GM18511 (cell line): ENCODE measurements at regions not wholly inside any gene's neighbourhood (a gene's known extent, or its start where the extent isn't known, plus 50 kb on each side); places are given as distances from the start of the nearest gene placed in this dataset.

Source experiments
- ATAC-seq: cut with Tn5 transposase; IDR thresholded peaks from one replicate; pipeline ENCODE4 v1.9.1; 2021; ENCODE audit warnings: mild to moderate bottlenecking, moderate library complexity; ENCODE audit not compliant: unreplicated experiment

GRCh38 chr12:105783983-105784947 is 354.5 kb downstream of the NUAK1 start:
- ATAC-seq = peak; percentile 75

- ATAC-seq = no peak
Measured at GRCh38 chr12:105793421-105793820, 345.3 kb downstream of the NUAK1 start.

DNA sequence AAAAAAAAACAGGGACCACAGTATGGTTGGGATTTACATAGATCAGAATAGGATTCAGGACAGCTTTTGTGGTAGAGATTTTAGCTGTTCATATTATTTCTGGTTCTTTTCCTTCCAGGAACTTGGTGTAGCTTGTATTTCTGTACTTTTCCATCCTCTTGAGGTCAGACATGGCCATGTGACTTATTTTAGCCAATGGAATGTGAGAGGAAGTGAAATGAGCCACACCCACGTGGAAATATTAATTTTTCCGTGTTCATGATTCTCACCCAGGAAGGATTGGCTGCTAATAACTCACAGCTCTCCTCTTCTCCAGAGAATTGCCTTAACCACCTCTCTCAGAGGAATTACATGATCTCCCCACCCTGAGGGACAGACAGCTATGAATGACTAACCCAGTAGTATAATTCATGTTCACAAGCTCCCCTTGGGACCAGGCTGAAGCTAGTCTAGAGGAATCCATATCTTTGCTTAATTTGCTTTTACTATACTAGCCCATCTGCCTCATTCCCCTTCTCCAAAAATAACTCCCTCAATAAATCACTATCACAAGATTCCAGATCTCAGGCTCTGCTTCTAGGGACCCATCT is 340.4 kb downstream of the NUAK1 start:
- no peak for ATAC-seq

GRCh38 chr12:105799103-105799502 is 339.7 kb downstream of the NUAK1 start:
- no peak for ATAC-seq

GRCh38 chr12:105801351-105801750 is 337.4 kb downstream of the NUAK1 start:
- no peak for ATAC-seq

DNA sequence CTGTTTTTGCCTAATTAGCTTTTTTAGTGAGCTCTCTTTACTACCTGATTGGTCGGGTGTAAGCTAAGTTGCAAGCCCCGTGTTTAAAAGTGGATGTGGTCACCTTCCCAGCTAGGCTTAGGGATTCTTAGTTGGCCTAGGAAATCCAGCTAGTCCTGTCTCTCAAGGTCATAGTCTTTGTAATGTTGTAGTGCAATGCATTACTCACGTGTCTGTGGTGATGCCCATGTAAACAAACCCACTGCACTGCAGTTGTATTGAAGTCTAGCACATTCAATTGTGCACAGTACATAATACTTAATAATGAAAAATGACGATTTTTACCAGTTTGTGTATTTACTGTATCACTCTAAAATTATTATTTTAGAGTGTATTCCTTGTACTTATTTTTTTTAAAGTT is 335.5 kb downstream of the NUAK1 start:
- ATAC-seq = no peak

DNA sequence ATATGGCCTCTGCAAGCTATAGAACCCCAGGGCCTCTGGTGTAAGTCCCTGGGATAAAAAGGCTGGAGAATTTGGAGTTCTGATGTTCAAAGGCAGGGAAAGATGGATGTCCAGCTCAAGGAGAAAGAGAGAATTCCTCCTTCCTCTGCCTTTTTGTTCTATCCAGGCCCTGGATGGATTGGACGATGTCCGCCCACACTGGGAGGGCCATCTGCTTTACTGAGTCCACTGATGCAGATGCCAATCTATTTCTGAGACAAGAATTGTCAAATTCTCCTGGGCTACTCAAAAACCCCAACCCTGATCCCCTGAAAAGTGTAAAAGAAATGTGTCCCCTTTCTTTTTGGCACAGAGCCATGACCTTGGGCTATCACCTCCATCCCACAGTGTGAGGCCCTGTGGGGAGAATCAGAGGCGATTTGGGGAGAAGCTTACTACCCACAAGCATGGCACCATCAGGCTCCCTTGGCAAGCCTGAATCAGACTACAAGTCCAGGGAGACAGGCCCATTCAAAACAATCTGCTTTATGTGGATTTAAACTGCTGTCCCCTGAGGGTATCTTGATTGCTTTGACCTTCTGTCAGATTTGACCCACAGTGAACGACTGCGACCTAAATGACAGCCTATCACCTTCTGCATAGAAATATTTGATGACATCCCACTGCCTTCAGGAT is 334.0 kb downstream of the NUAK1 start:
- no peak for ATAC-seq

DNA sequence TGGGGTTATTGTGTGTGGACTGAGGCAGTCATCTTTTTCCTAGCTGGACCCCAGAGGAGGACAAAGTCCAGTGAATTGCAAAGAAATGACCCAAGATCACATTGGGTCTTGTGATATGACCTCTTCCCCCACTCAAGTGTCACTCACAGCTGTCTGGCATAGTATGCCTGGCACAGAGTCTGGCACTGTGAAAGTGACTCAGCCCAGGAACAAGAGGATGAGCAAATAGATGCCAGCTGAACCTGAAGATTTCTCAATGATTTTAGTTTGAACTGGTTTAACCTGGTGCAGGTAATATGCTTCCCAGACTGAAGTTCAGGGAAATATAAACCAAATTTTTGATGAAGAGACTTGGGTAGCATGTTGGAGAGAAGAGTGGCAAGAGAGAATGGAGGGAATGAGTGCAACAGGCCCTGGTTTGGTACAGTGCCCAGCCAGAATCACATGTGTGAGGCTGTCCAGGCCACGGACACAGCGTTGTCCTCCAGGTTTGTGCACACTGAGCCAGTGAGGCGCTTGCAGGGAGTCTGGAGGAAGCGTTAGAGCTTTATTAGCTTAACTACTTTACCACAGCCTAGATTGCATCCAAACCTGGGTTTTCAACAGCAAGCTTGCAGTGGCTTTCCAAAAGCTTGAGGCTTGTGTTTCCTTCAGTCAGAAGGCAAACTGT is 332.9 kb downstream of the NUAK1 start:
- no peak for ATAC-seq

DNA sequence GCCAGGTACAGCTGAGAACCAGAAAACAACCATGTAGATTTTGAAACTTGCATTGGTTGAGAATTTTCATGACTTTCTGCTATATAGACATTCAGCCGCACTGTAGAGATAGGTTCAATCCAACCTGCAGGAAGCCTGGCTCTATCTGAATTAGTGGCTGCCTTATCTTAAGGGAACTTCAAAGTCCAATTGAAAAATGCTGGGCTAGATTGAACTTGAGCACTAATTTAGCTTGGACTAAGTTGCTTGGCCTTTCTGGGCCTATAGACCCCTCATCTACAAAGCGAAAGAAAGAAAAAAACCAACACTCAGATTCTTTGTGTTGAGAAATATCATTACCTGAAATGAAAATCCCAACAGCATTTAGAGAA is 332.4 kb downstream of the NUAK1 start:
- ATAC-seq = no peak

GRCh38 chr12:105812366-105812765 is 326.4 kb downstream of the NUAK1 start:
- no peak for ATAC-seq

DNA sequence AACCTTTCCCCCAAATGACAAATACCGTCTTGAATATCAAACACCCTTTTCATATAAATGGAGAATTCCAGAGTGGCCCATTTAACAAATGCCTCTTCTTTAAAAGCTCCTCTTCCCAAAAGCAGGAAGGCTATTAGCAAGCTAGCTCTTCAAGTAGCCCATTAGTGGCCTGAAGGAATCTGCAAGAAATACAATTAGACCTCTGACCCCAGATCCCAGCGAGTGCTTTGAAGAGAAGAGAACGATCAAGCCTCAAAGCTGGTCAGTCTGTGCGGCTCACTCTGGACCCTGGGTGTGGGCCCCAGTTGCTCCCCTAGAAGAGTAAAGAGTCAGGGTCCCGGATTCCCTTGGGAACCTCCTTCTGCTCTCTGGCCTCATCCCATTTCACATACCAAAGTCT is 325.6 kb downstream of the NUAK1 start:
- no peak for ATAC-seq

DNA sequence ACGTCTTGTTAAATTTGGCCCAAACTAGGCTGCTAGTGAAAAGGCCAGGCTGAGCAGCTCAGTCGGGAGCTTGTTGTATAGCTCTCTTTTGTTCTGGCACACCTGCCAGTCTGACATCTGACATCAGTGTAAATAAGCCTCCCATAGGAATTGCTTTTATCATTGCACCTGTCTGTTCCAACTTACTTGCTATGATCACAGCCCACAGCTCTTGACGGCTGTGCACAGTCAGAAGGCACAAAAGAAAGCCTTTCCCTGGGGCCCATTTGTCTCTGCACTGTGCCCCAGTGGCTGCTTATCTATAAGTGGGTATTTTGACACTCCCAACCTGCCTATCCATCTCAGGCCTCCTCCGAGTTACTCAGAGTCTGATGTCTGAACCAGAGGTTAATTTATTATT is 324.5 kb downstream of the NUAK1 start:
- ATAC-seq = no peak

GRCh38 chr12:105819549-105819948 is 319.2 kb downstream of the NUAK1 start:
- ATAC-seq = no peak

DNA sequence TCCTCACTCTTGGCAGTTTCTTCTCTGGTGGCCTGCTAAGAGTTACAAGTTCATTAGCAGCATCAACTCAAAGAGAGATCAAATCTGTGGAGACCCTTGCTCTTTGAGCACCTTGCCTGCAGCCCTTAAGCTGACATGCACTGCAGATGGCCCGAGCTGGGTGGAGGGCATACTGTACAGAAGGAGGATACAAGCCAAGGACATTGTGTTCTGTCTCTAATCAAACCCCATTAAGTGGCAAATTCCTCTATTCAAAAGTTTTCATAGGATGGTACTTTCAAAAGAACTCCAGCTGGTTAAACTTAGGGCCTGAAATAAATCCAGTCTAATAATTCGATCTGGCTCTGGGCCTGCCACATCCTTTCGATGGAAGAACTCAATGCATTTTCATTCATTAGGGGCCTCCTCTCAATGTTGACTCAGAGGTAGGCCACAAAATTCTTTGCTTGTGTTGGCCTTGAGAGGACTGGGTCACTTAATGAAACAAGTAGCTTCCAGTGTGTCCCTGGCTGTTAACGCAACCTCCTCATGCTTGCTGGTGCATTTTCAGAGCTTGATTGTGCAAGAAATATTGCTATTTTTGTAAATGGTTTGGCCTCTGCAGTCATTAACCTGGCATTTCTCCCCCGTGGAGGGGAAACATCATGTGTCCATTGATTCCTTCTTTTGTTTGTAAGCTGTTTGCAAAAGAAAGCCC is 318.2 kb downstream of the NUAK1 start:
- no peak for ATAC-seq

DNA sequence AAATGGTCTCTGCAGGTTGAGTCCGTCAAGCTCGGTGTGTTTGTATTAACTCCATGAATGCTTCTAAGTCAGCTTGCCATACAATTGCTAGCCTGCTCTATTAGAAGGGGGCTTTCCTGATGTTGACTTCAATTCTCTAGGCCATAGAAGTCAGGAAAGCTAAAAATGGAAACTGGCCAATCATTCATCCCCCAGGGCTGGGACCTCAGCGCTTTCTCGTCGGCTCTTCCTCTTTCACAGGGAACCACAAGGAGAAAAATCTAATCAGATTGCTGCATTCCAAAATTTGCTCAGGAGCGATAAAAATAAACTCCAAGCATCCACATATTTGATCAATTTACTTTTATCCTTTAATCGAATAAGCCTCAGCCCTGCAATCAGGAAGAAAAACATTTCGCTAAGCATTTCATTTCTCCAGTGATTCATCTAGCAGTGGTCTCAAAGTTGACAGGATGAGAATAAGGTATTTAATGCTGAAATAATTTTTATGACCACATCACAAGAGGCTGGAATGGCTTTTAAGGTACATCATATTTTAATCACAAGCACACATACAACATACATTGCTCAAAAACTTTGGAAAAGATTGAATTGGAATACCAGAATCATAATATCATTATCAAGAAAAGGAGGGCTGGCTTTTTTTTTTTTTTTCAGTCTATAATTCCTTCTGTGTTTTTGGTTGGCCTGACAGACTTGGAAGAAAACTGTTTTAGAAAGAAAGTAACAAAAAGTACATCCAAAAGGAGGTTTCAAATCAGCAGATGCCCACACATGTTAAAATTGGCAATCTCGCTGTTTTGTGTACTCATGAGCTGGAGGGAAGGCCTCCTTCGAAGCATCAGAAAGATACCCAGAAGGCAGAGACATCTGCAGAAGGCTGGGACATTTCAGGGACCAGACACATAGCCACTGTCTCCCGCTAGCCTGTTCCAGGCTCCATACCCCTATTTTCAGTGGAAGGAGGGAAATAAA is 316.3 kb downstream of the NUAK1 start:
- ATAC-seq = no peak

DNA sequence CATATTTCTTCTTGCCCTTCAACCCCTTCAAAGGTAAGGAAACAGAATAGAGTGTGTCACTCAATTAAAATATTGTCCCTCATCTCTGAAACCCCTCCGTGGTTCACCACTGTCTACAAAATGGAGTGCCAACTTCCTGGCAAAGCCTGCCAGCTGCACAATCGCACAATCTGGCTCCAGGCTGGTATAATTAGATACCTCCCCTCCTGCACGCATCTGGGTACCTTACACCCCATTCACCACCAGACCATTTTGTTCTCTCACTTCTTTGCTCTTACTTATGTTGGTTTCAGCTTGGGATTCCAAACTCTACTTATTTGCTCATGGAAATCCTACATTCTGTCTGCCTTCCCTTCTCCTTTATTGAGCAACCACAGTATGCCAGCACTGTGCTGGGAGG is 314.9 kb downstream of the NUAK1 start:
- no peak for ATAC-seq

DNA sequence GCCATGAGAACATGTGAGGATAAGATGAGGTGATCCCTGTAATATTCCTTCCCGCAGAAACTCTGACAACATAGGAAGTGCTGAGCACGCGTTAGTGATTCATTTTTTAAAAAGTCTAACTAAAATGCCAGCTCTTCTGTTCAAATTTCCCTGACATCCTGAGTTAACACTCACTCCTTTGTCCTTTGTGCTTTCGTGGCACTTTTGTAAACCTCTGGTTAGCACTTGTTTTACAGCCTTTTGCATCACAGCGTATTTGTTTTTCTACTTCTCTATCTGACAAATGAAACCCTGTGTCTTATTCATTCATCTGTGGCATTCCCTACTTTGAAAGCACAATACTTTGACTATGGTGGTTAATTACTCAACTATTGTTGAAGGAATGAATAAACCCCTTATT is 313.6 kb downstream of the NUAK1 start:
- no peak for ATAC-seq

- ATAC-seq = no peak
Measured at GRCh38 chr12:105831372-105831771, 307.4 kb downstream of the NUAK1 start.

GRCh38 chr12:105832021-105832420 is 306.7 kb downstream of the NUAK1 start:
- ATAC-seq = no peak

- ATAC-seq = no peak
Measured at GRCh38 chr12:105832806-105833205, 305.9 kb downstream of the NUAK1 start.
